Lung (tissue), 11 donors: ENCODE measurements at regions not wholly inside any gene's neighbourhood (a gene's known extent, or its start where the extent isn't known, plus 50 kb on each side); places are given as distances from the start of the nearest gene placed in this dataset.

ENCODE experiments used
- ATAC-seq: fragments of 200-7000 bp; cut with Tn5 transposase; one replicate; pipeline ENCODE4 v1.9.1; 2020; ENCODE audit warnings: moderate number of reproducible peaks; ENCODE audit not compliant: insufficient read depth, low FRiP score
- DNase-seq, 3 donors: peaks; one replicate each; pipeline ENCODE4 v3.0.0-alpha.2; 2013 to 2017
- H3K27ac ChIP-seq, 2 donors: one replicate each; pipeline ENCODE4 v1.5.1; 2013; ENCODE audit warnings: mild to moderate bottlenecking in 2 of 2, moderate library complexity in 2 of 2, control low read depth in 1 of 2, inconsistent platforms in 1 of 2, low read depth in 1 of 2, low read length in 1 of 2
- H3K27me3 ChIP-seq, 3 donors: one replicate each; pipeline ENCODE4 v1.5.1; 2013; ENCODE audit warnings: low read length in 2 of 3; ENCODE audit not compliant: control insufficient read depth in 3 of 3, insufficient read depth in 3 of 3
- H3K36me3 ChIP-seq, 4 donors: one replicate each; pipeline ENCODE4 v1.5.1; 2013; ENCODE audit warnings: low read length in 4 of 4, mild to moderate bottlenecking in 1 of 4, moderate library complexity in 1 of 4; ENCODE audit not compliant: control insufficient read depth in 4 of 4, insufficient read depth in 4 of 4
- H3K4me1 ChIP-seq, 5 donors: one replicate each; pipeline ENCODE4 v1.5.1; 2013; ENCODE audit warnings: low read length in 5 of 5, mild to moderate bottlenecking in 2 of 5, moderate library complexity in 1 of 5; ENCODE audit not compliant: control insufficient read depth in 5 of 5, insufficient read depth in 5 of 5
- H3K4me3 ChIP-seq: one replicate; pipeline ENCODE4 v1.5.1; 2013; ENCODE audit warnings: mild to moderate bottlenecking, control low read depth, moderate library complexity
- H3K9ac ChIP-seq, 2 donors: one replicate each; pipeline ENCODE4 v1.5.1; 2013; ENCODE audit warnings: low read length in 2 of 2, control low read depth in 1 of 2; ENCODE audit not compliant: insufficient read depth in 1 of 2
- H3K9me3 ChIP-seq, 4 donors: one replicate each; pipeline ENCODE4 v1.5.1; 2013; ENCODE audit warnings: low read length in 3 of 4, mild to moderate bottlenecking in 1 of 4, moderate library complexity in 1 of 4; ENCODE audit not compliant: control insufficient read depth in 4 of 4, insufficient read depth in 3 of 4
- WGBS, 2 donors: extraction: QIAGEN DNeasy Blood & Tissue Kit; methylation state at CpG; one replicate each; pipeline ENCODE4 v1.1.7; 2013; 5-methylcytosine and 5-hydroxymethylcytosine counted together
- TF ChIP-seq, protein P1 (sequence below): IDR thresholded peaks from 2 replicates; pipeline ENCODE4 v1.5.1; 2012; ENCODE audit warnings: mild to moderate bottlenecking; ENCODE audit errors: control extremely low read depth, extremely low read depth
- donor health status: control.
- donor health status: control.
- donor health status: Bipolar disorder and iron deficiency.
- donor health status: healthy.
- donor health status: DM: yes; HTN: yes; CAD: no.

DNA sequence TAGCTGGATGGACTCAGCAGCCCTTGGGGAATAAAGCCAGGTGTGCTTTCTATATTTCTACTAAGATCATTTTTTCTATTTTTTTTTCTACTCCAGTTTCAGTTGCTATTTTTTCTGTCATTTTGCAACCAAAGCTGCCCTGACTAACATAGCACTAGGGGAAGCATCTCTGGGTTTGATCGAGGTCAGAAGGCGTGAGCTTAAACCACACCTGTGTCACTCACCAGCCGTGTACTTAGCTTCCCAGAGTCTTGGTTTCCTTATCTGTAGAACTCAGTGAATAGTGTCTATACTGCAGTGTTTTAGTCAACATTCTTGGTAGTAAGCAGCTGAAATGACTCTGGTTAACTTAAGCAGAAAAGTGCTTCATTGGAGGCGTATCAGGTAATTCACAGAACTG is 489.6 kb upstream of the SPRED2 start:
- H3K4me3 ChIP-seq: no peak overlapping the region
- no peak overlapping the region for H3K9ac ChIP-seq
- no peaks in the 10 kb centered on the region for H3K27me3 ChIP-seq
- H3K9me3 ChIP-seq: no peaks in the 10 kb centered on the region
- H3K36me3 ChIP-seq: no peaks in the 10 kb centered on the region
- WGBS, 2 donors: 59 to 66% methylated on average over 4 of the region's 4 CpGs
- TF ChIP-seq, protein P1, sequence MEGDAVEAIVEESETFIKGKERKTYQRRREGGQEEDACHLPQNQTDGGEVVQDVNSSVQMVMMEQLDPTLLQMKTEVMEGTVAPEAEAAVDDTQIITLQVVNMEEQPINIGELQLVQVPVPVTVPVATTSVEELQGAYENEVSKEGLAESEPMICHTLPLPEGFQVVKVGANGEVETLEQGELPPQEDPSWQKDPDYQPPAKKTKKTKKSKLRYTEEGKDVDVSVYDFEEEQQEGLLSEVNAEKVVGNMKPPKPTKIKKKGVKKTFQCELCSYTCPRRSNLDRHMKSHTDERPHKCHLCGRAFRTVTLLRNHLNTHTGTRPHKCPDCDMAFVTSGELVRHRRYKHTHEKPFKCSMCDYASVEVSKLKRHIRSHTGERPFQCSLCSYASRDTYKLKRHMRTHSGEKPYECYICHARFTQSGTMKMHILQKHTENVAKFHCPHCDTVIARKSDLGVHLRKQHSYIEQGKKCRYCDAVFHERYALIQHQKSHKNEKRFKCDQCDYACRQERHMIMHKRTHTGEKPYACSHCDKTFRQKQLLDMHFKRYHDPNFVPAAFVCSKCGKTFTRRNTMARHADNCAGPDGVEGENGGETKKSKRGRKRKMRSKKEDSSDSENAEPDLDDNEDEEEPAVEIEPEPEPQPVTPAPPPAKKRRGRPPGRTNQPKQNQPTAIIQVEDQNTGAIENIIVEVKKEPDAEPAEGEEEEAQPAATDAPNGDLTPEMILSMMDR: no peak
- ATAC-seq: no peak
- no peak overlapping the region for H3K27ac ChIP-seq
- DNase-seq: no peak
- H3K4me1 ChIP-seq: peaks cover 0 to 8% (median 0%) of the 10 kb centered on the region in 5 donors

DNA sequence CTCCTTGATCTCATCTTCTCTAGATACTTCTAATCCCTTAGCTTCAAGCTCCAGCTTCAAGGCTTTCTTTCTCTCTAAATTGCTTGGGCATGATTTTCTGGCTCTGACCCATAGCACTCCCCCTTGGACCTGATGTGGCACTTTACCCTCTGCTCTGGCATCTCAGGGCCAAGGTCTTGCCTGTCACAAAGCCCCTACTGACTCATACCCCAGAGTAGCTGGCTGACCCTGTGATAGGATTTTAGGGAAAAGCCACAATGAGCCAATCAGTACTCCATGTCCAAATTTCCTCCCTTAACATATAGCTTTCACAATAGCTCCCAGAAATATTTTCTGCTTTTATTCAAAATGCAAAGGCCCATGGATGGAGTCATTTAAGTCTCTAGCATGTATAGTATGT is 488.7 kb upstream of the SPRED2 start:
- Histone ChIP-seq H3K27ac (no peak overlapping the region), H3K27me3 (no peaks in the 10 kb centered on the region), H3K4me3 (no peak overlapping the region), H3K4me1 (peaks cover 0 to 8% (median 0%) of the 10 kb centered on the region in 5 donors), H3K9ac (no peak overlapping the region), H3K36me3 (no peaks in the 10 kb centered on the region), H3K9me3 (no peaks in the 10 kb centered on the region)
- DNase-seq (no peak), ATAC-seq (no peak)
- TF ChIP-seq, protein P1: no peak

DNA sequence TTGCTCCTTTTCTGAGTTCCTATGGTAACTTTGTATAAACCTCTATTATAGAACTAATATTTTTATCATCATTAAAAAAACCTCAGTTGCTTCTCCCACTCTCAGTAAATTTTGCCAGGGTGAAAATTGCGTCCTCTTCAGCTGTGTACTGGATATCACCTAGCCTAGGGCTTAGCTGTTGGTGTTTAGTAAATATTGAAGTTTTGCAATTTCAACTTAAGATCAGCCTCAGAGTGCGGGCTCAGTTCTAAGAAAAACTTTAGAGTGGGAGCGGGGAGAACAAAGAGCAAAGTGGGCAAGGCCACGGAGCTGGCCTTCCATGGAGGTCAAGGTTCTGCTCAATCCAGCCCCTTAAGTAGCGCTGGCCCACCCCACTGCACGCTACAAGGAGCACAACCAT is 488.3 kb upstream of the SPRED2 start:
- Histone ChIP-seq H3K9me3 (no peaks in the 10 kb centered on the region), H3K27ac (no peak overlapping the region), H3K36me3 (no peaks in the 10 kb centered on the region), H3K9ac (no peak overlapping the region), H3K27me3 (no peaks in the 10 kb centered on the region), H3K4me3 (no peak overlapping the region), H3K4me1 (peaks cover 0 to 8% (median 0%) of the 10 kb centered on the region in 5 donors)
- WGBS, 2 donors: 80 to 92% methylated on average over 6 of the region's 6 CpGs
- no peak for DNase-seq
- ATAC-seq: no peak
- TF ChIP-seq, protein P1: no peak

- Histone ChIP-seq H3K9me3 (no peaks in the 10 kb centered on the region), H3K27ac (no peak overlapping the region), H3K36me3 (no peaks in the 10 kb centered on the region), H3K9ac (no peak overlapping the region), H3K4me1 (peaks cover 0 to 8% (median 0%) of the 10 kb centered on the region in 5 donors), H3K27me3 (no peaks in the 10 kb centered on the region), H3K4me3 (no peak overlapping the region)
- TF ChIP-seq, protein P1: no peak
- DNase-seq (no peak), ATAC-seq (no peak)
- 73 to 86% methylated on average over 7 of the region's 7 CpGs for WGBS, 2 donors
Measured at GRCh38 chr2:65919550-65920188, 487.3 kb upstream of the SPRED2 start.
